ENCODE measurements at regions not wholly inside any gene's neighbourhood (a gene's known extent, or its start where the extent isn't known, plus 50 kb on each side); places are given as distances from the start of the nearest gene placed in this dataset.

- DNase-seq = no peak
- H3K36me3 Mint-ChIP-seq (ENCODE audit: low read depth) = no peaks in the 10 kb centered on the region
- H3K9me3 Mint-ChIP-seq = no peaks in the 10 kb centered on the region
- peaks cover 19% of the 10 kb centered on the region for H3K27me3 Mint-ChIP-seq (ENCODE audit: insufficient read depth)
- no peak overlapping the region for H3K4me3 Mint-ChIP-seq
- no peaks in the 10 kb centered on the region for H3K4me1 Mint-ChIP-seq (ENCODE audit: low read depth)
- H3K27ac Mint-ChIP-seq = no peak overlapping the region
- no peak for TF ChIP-seq CTCF (IDR thresholded peaks at IDR 0.05)
Measured at GRCh38 chr3:33919312-33920120, 121.1 kb downstream of the PDCD6IP start.

- H3K27me3 Mint-ChIP-seq (ENCODE audit: insufficient read depth) = peaks cover 18% of the 10 kb centered on the region
- no peaks in the 10 kb centered on the region for H3K9me3 Mint-ChIP-seq
- no peak overlapping the region for H3K27ac Mint-ChIP-seq
- no peaks in the 10 kb centered on the region for H3K4me1 Mint-ChIP-seq (ENCODE audit: low read depth)
- H3K36me3 Mint-ChIP-seq (ENCODE audit: low read depth) = no peaks in the 10 kb centered on the region
- no peak overlapping the region for H3K4me3 Mint-ChIP-seq
- no peak for TF ChIP-seq CTCF (IDR thresholded peaks at IDR 0.05)
- no peak for DNase-seq
Measured at GRCh38 chr3:33920511-33920910, 122.1 kb downstream of the PDCD6IP start.

GRCh38 chr3:33921608-33922007, 123.2 kb downstream of the PDCD6IP start:
- Mint-ChIP-seq H3K9me3 (no peaks in the 10 kb centered on the region), H3K4me1 (ENCODE audit: low read depth) (no peaks in the 10 kb centered on the region), H3K27me3 (ENCODE audit: insufficient read depth) (peaks cover 21% of the 10 kb centered on the region), H3K4me3 (no peak overlapping the region), H3K27ac (no peak overlapping the region), H3K36me3 (ENCODE audit: low read depth) (no peaks in the 10 kb centered on the region)
- no peak for DNase-seq
- no peak for TF ChIP-seq CTCF (IDR thresholded peaks at IDR 0.05)

GRCh38 chr3:33926998-33927605, 128.7 kb downstream of the PDCD6IP start:
- H3K4me3 Mint-ChIP-seq = no peak overlapping the region
- DNase-seq = no peak
- no peaks in the 10 kb centered on the region for H3K36me3 Mint-ChIP-seq (ENCODE audit: low read depth)
- no peaks in the 10 kb centered on the region for H3K4me1 Mint-ChIP-seq (ENCODE audit: low read depth)
- H3K9me3 Mint-ChIP-seq = no peaks in the 10 kb centered on the region
- H3K27ac Mint-ChIP-seq = no peak overlapping the region
- peaks cover 12% of the 10 kb centered on the region for H3K27me3 Mint-ChIP-seq (ENCODE audit: insufficient read depth)
- TF ChIP-seq CTCF (IDR thresholded peaks at IDR 0.05) = no peak

GRCh38 chr3:33929813-33930212, 131.4 kb downstream of the PDCD6IP start:
- no peaks in the 10 kb centered on the region for H3K9me3 Mint-ChIP-seq
- H3K36me3 Mint-ChIP-seq (ENCODE audit: low read depth) = no peaks in the 10 kb centered on the region
- no peak for TF ChIP-seq CTCF (IDR thresholded peaks at IDR 0.05)
- H3K4me1 Mint-ChIP-seq (ENCODE audit: low read depth) = no peaks in the 10 kb centered on the region
- peaks cover 10% of the 10 kb centered on the region for H3K27me3 Mint-ChIP-seq (ENCODE audit: insufficient read depth)
- DNase-seq = no peak
- H3K27ac Mint-ChIP-seq = no peak overlapping the region
- no peak overlapping the region for H3K4me3 Mint-ChIP-seq
